GM12878 (cell line): ENCODE measurements at regions not wholly inside any gene's neighbourhood (a gene's known extent, or its start where the extent isn't known, plus 50 kb on each side); places are given as distances from the start of the nearest gene placed in this dataset.

Experiments
- ATAC-seq: fragments of 200-7000 bp; cut with Tn5 transposase; 3 replicates; pipeline ENCODE4 v1.9.1; 2020; ENCODE audit warnings: mild to moderate bottlenecking, moderate library complexity
- BruUV-seq: library from RNA; stranded (reverse); fragments of 400-500 nt; replicated peaks from 2 replicates; lab custom pipeline; 2021; lab: Mats Ljungman, UMichigan
- CTCF ChIA-PET: fragments of 300-600 bp; sonication (Branson Sonifier 250); formaldehyde crosslinking; extraction: SDS; loops from one replicate; lab custom pipeline; 2021; ENCODE audit warnings: inconsistent platforms; lab: Yijun Ruan, JAX
- POLR2A ChIA-PET: fragments of 350-600 bp; formaldehyde crosslinking; extraction: SDS; loops from one replicate; lab custom pipeline; 2021; ENCODE audit warnings: inconsistent platforms; lab: Charles Lee
- RAD21 ChIA-PET: fragments of 300-600 bp; sonication (Branson Sonifier 250); formaldehyde crosslinking; loops from one replicate; lab custom pipeline; 2023; ENCODE audit warnings: antibody characterized with exemption; ENCODE audit not compliant: unreplicated experiment; lab: Charles Lee
- SMC1A ChIA-PET: fragments of 300-600 bp; sonication (Branson Sonifier 250); formaldehyde crosslinking; loops from one replicate; lab custom pipeline; 2023; ENCODE audit not compliant: unreplicated experiment, uncharacterized antibody; lab: Charles Lee
- DNase-seq: peaks from one replicate; pipeline ENCODE4 v3.0.0-alpha.2; 2011; ENCODE audit warnings: low read depth, low spot score
- FAIRE-seq: peaks from 3 replicates; lab custom pipeline; 2011; peaks lifted over from hg19 to GRCh38; lab: Jason Lieb, UNC
- H2AFZ ChIP-seq: 2 replicates; pipeline ENCODE4 v1.6.0; 2011; ENCODE audit warnings: low read depth, low read length, control low read depth; ENCODE audit not compliant: control insufficient read depth
- H3K27ac ChIP-seq: 2 replicates; pipeline ENCODE4 v1.5.1; 2011; ENCODE audit warnings: control low read depth; ENCODE audit not compliant: control insufficient read depth, insufficient read depth
- H3K27me3 ChIP-seq, 2 experiments: replicated peaks in 1 of 2; 2 replicates each; pipeline versions ENCODE4 v1.6.0 to v1.6.1; 2011; ENCODE audit warnings: low read length in 1 of 2; ENCODE audit not compliant: control insufficient read depth in 2 of 2, insufficient read depth in 2 of 2
- H3K36me3 ChIP-seq, 2 experiments: 2 replicates each; pipeline ENCODE4 v1.5.1; 2011; ENCODE audit warnings: low read length in 1 of 2; ENCODE audit not compliant: control insufficient read depth in 2 of 2, insufficient read depth in 2 of 2
- H3K4me1 ChIP-seq: 2 replicates; pipeline ENCODE4 v1.6.1; 2011; ENCODE audit warnings: mild to moderate bottlenecking, low read length, moderate library complexity, mixed read lengths; ENCODE audit not compliant: control insufficient read depth, insufficient read depth
- H3K4me2 ChIP-seq: 2 replicates; pipeline ENCODE4 v1.6.0; 2011; ENCODE audit warnings: control low read depth; ENCODE audit not compliant: control insufficient read depth, insufficient read depth
- H3K4me3 ChIP-seq: fragments of 200-600 bp; sonication (generic); 2 replicates; pipeline ENCODE4 v1.5.1; 2016
- H3K79me2 ChIP-seq: 2 replicates; pipeline ENCODE4 v1.6.0; 2011; ENCODE audit warnings: low read length; ENCODE audit not compliant: control insufficient read depth, insufficient read depth
- H3K9ac ChIP-seq: 2 replicates; pipeline ENCODE4 v1.8.0; 2011; ENCODE audit warnings: low read length, control low read depth, mixed read lengths; ENCODE audit not compliant: control insufficient read depth, insufficient read depth
- H3K9me3 ChIP-seq: replicated peaks from 3 replicates; pipeline ENCODE4 v1.5.1; 2011; ENCODE audit warnings: mild to moderate bottlenecking, low read length; ENCODE audit not compliant: control insufficient read depth, insufficient read depth
- H4K20me1 ChIP-seq: 2 replicates; pipeline ENCODE4 v1.6.0; 2011; ENCODE audit not compliant: control insufficient read depth, insufficient read depth
- ATF7 ChIP-seq: fragments of 450-650 bp; IDR thresholded peaks from 2 replicates; pipeline ENCODE4 v1.6.1; 2016; ENCODE audit warnings: low read depth, mild to moderate bottlenecking
- BRCA1 ChIP-seq: IDR thresholded peaks from 2 replicates; pipeline ENCODE4 v1.6.1; 2011; ENCODE audit warnings: low read depth, low read length, improper control_type of control experiment
- CBX3 ChIP-seq: fragments of 200-600 bp; sonication (generic); IDR thresholded peaks from 2 replicates; pipeline ENCODE4 v1.6.1; 2016; ENCODE audit warnings: low read depth, borderline replicate concordance
- CREB1 ChIP-seq: IDR thresholded peaks from 2 replicates; pipeline ENCODE4 v1.6.1; 2012; ENCODE audit warnings: low read depth, mild to moderate bottlenecking, inconsistent platforms
- DPF2 ChIP-seq: fragments of 450-650 bp; IDR thresholded peaks from 2 replicates; pipeline ENCODE4 v1.6.1; 2017; ENCODE audit warnings: mild to moderate bottlenecking
- EGR1 ChIP-seq, 2 experiments: IDR thresholded peaks; 1 replicate in 1 of 2; 2 replicates in 1 of 2; pipeline ENCODE4 v1.6.1; 2011 to 2012; ENCODE audit warnings: low read depth in 2 of 2, low read length in 2 of 2, borderline replicate concordance in 1 of 2, mild to moderate bottlenecking in 1 of 2, moderate library complexity in 1 of 2
- HCFC1 ChIP-seq: fragments of 150-350 bp; IDR thresholded peaks from 2 replicates; pipeline ENCODE4 v1.6.1; 2014; ENCODE audit warnings: low read length
- HDAC6 ChIP-seq: fragments of 200-600 bp; sonication (generic); IDR thresholded peaks from one replicate; pipeline ENCODE4 v1.8.0; 2017; ENCODE audit warnings: antibody characterized with exemption; ENCODE audit not compliant: unreplicated experiment
- HDGF ChIP-seq: fragments of 450-650 bp; IDR thresholded peaks from 2 replicates; pipeline ENCODE4 v1.6.1; 2016; ENCODE audit warnings: antibody characterized with exemption
- MTA2 ChIP-seq: fragments of 450-650 bp; IDR thresholded peaks from 2 replicates; pipeline ENCODE4 v1.6.1; 2016; ENCODE audit warnings: low read depth, mild to moderate bottlenecking, moderate library complexity
- MXI1 ChIP-seq: fragments of 150-350 bp; IDR thresholded peaks from 2 replicates; pipeline ENCODE4 v1.6.1; 2011; ENCODE audit warnings: low read depth, mild to moderate bottlenecking, inconsistent platforms, low read length, improper control_type of control experiment
- NBN ChIP-seq: fragments of 450-650 bp; IDR thresholded peaks from 2 replicates; pipeline ENCODE4 v1.6.1; 2016
- PAX8 ChIP-seq: fragments of 450-650 bp; IDR thresholded peaks from 2 replicates; pipeline ENCODE4 v1.6.1; 2017; ENCODE audit warnings: mild to moderate bottlenecking, moderate library complexity
- SREBF1 ChIP-seq: IDR thresholded peaks from 2 replicates; pipeline ENCODE4 v1.6.1; 2012; ENCODE audit warnings: mild to moderate bottlenecking, low read length
- SUZ12 ChIP-seq: fragments of 200-600 bp; sonication (generic); IDR thresholded peaks from one replicate; pipeline ENCODE4 v1.6.1; 2018; ENCODE audit warnings: antibody characterized with exemption, mild to moderate bottlenecking; ENCODE audit not compliant: unreplicated experiment
- TCF7 ChIP-seq: IDR thresholded peaks from 2 replicates; pipeline ENCODE4 v1.6.1; 2014; ENCODE audit warnings: antibody characterized with exemption, borderline replicate concordance
- ZSCAN29 ChIP-seq: fragments of 450-650 bp; IDR thresholded peaks from 2 replicates; pipeline ENCODE4 v1.6.1; 2017; ENCODE audit warnings: mild to moderate bottlenecking, moderate library complexity
- WGBS: methylation state at CpG from one replicate; pipeline ENCODE4 v1.1.6; 2016; ENCODE audit warnings: low lambda C conversion rate; ENCODE audit not compliant: insufficient replicate concordance, insufficient coverage; ENCODE audit errors: missing lambda C conversion rate; 5-methylcytosine and 5-hydroxymethylcytosine counted together
- in situ Hi-C: fragments of 300-500 bp; cut with MboI; formaldehyde crosslinking; loops from 9 replicates; pipeline ENCODE4 v1.14.3; 2018; ENCODE audit warnings: mixed read lengths
- intact Hi-C: fragments of 100-400 bp; cut with micrococcal nuclease; formaldehyde crosslinking; loops from one replicate; pipeline ENCODE4 v1.14.2; 2022; ENCODE audit not compliant: unreplicated experiment
- TF ChIP-seq, protein P1 (sequence below): fragments of 450-650 bp; IDR thresholded peaks from 2 replicates; pipeline ENCODE4 v1.6.1; 2017; ENCODE audit warnings: borderline replicate concordance
- TF ChIP-seq, protein P2 (sequence below): fragments of 450-650 bp; IDR thresholded peaks from 2 replicates; pipeline ENCODE4 v1.6.1; 2017; ENCODE audit warnings: mild to moderate bottlenecking, low read depth, inconsistent platforms; ENCODE audit not compliant: poor library complexity, severe bottlenecking
- TF ChIP-seq, protein P3 (sequence below): fragments of 450-650 bp; IDR thresholded peaks from 2 replicates; pipeline ENCODE4 v1.6.1; 2017; ENCODE audit warnings: mild to moderate bottlenecking, moderate library complexity

DNA sequence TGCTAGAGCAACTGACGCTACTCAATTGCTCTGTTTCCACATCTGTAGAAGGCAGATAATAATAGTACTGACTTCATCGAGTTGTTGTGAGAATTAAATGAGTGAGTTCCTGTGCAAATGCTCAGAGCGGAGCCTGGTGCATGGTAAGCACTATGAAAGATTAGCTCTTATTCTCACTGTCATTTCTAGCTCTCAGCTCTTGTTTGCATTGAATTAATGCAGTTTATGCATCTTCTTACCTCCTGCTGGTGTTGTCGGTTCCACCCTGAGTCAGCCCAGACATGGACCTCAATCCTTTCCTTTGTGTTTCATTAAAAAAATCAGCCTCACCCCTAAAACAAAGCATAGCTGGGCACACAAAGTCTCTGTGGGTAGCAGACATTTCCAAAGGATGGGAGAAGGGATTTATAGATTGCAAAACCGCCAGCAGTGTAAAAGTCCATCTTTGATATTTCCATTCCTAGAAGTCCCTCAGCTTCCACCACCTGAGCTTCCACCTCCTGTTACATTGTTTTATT is 254.4 kb upstream of the CSF3R start:
- Histone ChIP-seq H3K9me3 (no peaks in the 10 kb centered on the region), H3K79me2 (no peaks in the 10 kb centered on the region), H4K20me1 (no peaks in the 10 kb centered on the region), H2AFZ (no peak overlapping the region), H3K4me2 (no peak overlapping the region), H3K4me3 (no peak overlapping the region)
- ChIA-PET RAD21 (no interaction called here), SMC1A (no interaction called here)
- no peak for DNase-seq
- no peak for ATAC-seq
- TF ChIP-seq HCFC1 = no peak
- no peak for TF ChIP-seq CREB1
- TF ChIP-seq, protein P1, sequence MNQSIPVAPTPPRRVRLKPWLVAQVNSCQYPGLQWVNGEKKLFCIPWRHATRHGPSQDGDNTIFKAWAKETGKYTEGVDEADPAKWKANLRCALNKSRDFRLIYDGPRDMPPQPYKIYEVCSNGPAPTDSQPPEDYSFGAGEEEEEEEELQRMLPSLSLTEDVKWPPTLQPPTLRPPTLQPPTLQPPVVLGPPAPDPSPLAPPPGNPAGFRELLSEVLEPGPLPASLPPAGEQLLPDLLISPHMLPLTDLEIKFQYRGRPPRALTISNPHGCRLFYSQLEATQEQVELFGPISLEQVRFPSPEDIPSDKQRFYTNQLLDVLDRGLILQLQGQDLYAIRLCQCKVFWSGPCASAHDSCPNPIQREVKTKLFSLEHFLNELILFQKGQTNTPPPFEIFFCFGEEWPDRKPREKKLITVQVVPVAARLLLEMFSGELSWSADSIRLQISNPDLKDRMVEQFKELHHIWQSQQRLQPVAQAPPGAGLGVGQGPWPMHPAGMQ = no peak
- no peak for TF ChIP-seq CBX3
- TF ChIP-seq BRCA1 = no peak
- TF ChIP-seq, protein P2, sequence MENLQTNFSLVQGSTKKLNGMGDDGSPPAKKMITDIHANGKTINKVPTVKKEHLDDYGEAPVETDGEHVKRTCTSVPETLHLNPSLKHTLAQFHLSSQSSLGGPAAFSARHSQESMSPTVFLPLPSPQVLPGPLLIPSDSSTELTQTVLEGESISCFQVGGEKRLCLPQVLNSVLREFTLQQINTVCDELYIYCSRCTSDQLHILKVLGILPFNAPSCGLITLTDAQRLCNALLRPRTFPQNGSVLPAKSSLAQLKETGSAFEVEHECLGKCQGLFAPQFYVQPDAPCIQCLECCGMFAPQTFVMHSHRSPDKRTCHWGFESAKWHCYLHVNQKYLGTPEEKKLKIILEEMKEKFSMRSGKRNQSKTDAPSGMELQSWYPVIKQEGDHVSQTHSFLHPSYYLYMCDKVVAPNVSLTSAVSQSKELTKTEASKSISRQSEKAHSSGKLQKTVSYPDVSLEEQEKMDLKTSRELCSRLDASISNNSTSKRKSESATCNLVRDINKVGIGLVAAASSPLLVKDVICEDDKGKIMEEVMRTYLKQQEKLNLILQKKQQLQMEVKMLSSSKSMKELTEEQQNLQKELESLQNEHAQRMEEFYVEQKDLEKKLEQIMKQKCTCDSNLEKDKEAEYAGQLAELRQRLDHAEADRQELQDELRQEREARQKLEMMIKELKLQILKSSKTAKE = no peak
- TF ChIP-seq ZSCAN29 = no peak
- no peak for TF ChIP-seq HDAC6
- no peak for TF ChIP-seq DPF2
- no peak for TF ChIP-seq TCF7
- TF ChIP-seq MTA2 = no peak
- TF ChIP-seq NBN = no peak
- TF ChIP-seq SUZ12 = no peak
- TF ChIP-seq SREBF1 = no peak
- no peak for TF ChIP-seq EGR1 (IDR thresholded peaks at IDR 0.05; ENCODE audit: borderline replicate concordance in 1 of 2, low read depth in 2 of 2, low read length in 2 of 2)
- TF ChIP-seq ATF7 = no peak
- TF ChIP-seq, protein P3, sequence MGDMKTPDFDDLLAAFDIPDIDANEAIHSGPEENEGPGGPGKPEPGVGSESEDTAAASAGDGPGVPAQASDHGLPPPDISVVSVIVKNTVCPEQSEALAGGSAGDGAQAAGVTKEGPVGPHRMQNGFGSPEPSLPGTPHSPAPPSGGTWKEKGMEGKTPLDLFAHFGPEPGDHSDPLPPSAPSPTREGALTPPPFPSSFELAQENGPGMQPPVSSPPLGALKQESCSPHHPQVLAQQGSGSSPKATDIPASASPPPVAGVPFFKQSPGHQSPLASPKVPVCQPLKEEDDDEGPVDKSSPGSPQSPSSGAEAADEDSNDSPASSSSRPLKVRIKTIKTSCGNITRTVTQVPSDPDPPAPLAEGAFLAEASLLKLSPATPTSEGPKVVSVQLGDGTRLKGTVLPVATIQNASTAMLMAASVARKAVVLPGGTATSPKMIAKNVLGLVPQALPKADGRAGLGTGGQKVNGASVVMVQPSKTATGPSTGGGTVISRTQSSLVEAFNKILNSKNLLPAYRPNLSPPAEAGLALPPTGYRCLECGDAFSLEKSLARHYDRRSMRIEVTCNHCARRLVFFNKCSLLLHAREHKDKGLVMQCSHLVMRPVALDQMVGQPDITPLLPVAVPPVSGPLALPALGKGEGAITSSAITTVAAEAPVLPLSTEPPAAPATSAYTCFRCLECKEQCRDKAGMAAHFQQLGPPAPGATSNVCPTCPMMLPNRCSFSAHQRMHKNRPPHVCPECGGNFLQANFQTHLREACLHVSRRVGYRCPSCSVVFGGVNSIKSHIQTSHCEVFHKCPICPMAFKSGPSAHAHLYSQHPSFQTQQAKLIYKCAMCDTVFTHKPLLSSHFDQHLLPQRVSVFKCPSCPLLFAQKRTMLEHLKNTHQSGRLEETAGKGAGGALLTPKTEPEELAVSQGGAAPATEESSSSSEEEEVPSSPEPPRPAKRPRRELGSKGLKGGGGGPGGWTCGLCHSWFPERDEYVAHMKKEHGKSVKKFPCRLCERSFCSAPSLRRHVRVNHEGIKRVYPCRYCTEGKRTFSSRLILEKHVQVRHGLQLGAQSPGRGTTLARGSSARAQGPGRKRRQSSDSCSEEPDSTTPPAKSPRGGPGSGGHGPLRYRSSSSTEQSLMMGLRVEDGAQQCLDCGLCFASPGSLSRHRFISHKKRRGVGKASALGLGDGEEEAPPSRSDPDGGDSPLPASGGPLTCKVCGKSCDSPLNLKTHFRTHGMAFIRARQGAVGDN = no peak
- no peak for TF ChIP-seq HDGF
- no peak for TF ChIP-seq PAX8
- TF ChIP-seq MXI1 = no peak
- TF ChIP-seq, all 136 proteins: peak for 0
- CTCF ChIA-PET = no interaction called here
- WGBS = 30% methylated on average over 5 of the region's 5 CpGs
- in situ Hi-C loops = no loop called here
- no peaks in the 10 kb centered on the region; a peak in 2 of 4 replicates for H3K27me3 ChIP-seq
- POLR2A ChIA-PET = no interaction called here
- intact Hi-C loops = no loop called here
- no peak overlapping the region for H3K27ac ChIP-seq
- no peak for FAIRE-seq
- no TSS peak for BruUV-seq
- H3K4me1 ChIP-seq = no peaks in the 10 kb centered on the region
- H3K9ac ChIP-seq = no peak overlapping the region
- H3K36me3 ChIP-seq = no peaks in the 10 kb centered on the region
